ENCODE measurements at regions not wholly inside any gene's neighbourhood (a gene's known extent, or its start where the extent isn't known, plus 50 kb on each side); places are given as distances from the start of the nearest gene placed in this dataset.

DNA sequence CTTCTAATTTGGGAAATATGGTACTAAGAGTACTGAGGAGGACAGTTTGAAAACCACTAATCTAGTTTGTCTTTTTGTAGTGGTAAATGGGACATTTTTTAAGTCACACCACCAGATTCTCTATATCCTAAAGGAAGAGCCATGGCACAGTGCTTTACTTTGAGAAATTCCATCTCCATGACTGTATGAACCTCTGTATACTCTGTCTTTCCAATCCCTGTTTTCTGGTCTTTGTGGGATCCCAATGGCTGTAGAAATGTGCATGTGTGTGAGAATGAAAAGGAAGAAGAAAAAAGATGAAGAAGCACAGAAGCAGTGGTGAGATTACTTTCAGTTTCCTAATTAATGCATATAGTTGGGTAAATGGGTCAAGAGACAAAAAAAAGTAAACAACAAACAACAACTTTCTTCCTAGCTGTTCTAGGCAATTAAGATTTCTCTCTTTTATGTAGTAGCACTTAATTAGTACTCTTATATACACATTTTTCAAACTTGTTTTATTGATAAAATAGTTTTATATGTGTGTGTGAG lies 141.2 kb upstream of the HCRTR2 start:
- H3K4me3 ChIP-seq (ENCODE audit: low read depth, low read length), result no peak overlapping the region
- TF ChIP-seq, protein P1, sequence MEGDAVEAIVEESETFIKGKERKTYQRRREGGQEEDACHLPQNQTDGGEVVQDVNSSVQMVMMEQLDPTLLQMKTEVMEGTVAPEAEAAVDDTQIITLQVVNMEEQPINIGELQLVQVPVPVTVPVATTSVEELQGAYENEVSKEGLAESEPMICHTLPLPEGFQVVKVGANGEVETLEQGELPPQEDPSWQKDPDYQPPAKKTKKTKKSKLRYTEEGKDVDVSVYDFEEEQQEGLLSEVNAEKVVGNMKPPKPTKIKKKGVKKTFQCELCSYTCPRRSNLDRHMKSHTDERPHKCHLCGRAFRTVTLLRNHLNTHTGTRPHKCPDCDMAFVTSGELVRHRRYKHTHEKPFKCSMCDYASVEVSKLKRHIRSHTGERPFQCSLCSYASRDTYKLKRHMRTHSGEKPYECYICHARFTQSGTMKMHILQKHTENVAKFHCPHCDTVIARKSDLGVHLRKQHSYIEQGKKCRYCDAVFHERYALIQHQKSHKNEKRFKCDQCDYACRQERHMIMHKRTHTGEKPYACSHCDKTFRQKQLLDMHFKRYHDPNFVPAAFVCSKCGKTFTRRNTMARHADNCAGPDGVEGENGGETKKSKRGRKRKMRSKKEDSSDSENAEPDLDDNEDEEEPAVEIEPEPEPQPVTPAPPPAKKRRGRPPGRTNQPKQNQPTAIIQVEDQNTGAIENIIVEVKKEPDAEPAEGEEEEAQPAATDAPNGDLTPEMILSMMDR (IDR thresholded peaks at IDR 0.05; ENCODE audit: low read depth, low read length), result no peak

DNA sequence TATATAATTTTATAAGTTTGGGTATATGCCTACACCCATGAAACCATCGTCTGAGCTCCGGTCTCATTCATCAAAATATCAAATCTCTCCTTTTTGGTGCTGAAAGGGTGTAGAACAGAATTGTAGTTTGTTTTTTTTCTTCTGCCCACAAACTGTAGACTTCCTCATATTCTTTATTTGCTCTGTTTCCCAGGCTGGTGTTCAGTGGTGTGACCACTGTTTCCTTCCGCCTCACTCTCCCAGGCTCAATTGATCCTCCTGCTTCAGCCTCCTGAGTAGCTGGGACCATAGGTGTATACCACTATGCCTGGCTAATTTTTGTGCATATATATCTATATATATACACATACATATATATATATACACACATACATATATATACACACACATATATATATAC lies 139.6 kb upstream of the HCRTR2 start:
- TF ChIP-seq, protein P1 (IDR thresholded peaks at IDR 0.05; ENCODE audit: low read depth, low read length), result no peak
- no peak overlapping the region for H3K4me3 ChIP-seq (ENCODE audit: low read depth, low read length)

DNA sequence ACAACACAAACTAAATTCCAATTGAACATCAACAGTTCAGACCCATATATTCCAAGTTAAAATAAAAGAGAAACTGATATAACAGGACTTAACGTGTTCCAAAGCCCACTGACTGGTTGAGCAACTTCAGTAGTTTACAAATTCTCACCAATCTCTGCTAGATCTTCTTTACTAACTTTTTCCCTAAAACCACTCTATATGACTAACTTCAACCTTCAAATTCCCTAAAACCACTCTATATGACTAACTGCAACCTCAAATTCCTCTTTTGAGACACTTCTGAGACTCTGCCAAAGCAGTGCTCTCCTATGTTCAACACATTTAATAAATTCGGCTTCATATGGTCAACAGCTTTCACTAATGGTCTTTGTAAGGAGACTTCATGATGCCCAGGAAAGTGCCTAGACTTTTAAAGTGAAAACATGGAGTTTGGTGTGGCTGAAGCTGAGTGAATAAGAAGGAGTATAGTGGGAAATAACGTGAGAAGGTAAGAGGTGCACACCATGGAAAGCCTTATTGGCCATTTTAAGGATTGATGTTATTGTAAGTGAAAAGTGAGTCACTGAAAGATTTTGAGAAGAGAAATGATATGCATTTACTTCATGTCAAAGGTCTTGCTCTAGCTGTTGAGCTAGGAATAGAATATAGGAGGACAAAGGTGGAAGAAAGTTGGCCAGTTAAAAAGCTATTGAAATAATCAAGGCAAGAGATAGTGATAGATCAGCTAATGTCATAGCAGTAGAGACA lies 134.0 kb upstream of the HCRTR2 start:
- TF ChIP-seq, protein P1 (IDR thresholded peaks at IDR 0.05; ENCODE audit: low read depth, low read length), result no peak
- no peak overlapping the region for H3K4me3 ChIP-seq (ENCODE audit: low read depth, low read length)

DNA sequence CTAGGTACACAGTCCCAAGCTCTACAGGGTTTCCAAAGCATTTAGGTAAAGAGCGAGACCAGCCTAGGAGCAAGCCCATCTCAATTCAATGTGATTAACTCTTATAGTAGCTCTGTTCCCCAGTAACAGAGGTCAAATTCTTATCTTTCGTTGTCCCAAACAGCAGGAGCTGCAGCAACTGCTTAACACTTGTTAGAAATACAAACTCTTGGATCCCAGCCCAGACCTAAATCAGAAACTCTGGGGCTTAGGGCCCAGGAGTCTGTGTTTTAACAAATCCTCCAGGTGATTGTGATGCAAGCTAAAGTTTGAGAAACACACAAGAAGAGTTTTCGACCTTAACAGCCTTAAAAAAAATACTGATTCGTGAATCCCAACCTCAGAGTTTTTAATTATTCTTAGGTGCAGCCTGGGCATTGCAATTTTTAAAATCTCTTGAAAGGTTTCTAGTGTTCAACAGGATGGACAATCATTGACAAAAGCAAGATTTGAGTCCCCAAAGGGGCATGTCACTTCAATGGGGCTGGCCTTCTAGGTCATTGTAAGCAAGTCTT lies 127.4 kb upstream of the HCRTR2 start:
- TF ChIP-seq, protein P1 (IDR thresholded peaks at IDR 0.05; ENCODE audit: low read depth, low read length), result no peak
- no peak overlapping the region for H3K4me3 ChIP-seq (ENCODE audit: low read depth, low read length)

DNA sequence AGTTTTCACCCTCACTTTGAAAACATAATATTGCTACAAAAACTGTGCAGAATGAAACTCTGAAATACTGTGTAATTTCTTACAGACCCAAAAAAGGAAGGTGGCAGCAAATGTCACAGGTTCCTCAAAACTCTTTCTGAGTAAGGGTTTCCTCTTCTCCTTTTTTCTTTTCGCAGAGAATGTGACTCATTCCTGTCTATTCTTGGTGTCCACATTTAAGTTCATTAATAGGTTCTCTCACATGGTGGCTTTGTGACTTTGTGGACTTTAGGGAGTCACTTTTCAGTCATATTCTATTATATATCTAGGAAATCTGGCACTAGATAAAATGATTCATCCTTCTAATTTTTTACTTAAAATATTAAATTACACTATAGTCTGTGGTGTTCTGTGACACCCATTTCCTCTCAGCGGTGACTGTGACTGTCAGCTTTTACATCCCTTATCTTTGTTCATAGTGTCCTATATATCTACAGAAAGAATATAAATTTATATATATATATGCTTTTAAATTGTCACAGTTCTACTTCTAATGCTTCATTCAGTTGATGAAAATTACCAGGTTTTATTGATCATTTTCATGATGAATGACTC lies 126.8 kb upstream of the HCRTR2 start:
- no peak overlapping the region for H3K4me3 ChIP-seq (ENCODE audit: low read depth, low read length)
- TF ChIP-seq, protein P1 (IDR thresholded peaks at IDR 0.05; ENCODE audit: low read depth, low read length), result no peak

DNA sequence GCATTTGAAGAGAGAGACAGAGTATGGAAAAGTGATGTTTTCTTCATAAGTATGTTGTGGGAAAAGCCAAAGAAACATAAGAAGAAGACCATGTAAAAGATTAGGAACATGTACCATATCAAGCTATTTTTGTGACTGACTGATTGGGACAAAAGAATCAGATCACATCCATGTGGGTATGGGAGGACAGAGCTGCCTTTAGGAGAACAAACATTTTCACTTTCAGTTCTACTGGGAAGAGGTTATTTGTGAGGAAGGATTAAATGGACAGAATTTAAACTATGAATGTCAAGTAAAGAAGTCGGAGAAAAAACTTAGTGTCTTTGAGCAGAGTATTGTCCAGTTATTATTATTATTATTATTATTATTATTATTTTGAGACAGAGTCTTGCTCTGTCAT lies 124.4 kb upstream of the HCRTR2 start:
- no peak overlapping the region for H3K4me3 ChIP-seq (ENCODE audit: low read depth, low read length)
- TF ChIP-seq, protein P1 (IDR thresholded peaks at IDR 0.05; ENCODE audit: low read depth, low read length), result no peak

DNA sequence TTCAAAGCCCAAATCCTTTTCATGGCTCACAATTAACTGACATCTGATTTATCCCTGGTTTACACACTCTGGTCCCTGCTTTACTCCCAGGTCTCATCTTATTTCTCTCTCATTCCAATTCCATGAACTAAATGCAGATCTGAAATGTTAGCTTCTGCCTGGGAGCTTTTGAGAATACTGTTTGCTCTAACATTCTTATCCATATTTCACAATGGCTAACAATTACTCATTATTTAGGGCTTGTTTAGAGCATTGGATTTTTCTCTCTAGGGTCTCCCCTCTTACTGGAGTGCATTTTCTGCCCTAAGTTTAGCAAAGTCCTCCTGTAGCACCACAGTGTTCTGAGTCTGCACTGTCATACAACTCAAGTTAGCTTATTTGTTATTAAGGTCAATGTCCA lies 121.5 kb upstream of the HCRTR2 start:
- TF ChIP-seq, protein P1 (IDR thresholded peaks at IDR 0.05; ENCODE audit: low read depth, low read length), result no peak

More for the DNA sequence above, 121.5 kb upstream of the HCRTR2 start:
- H3K4me3 ChIP-seq (ENCODE audit: low read depth, low read length), result no peak overlapping the region
